Bone marrow (tissue), 2 donors: ENCODE measurements at regions not wholly inside any gene's neighbourhood (a gene's known extent, or its start where the extent isn't known, plus 50 kb on each side); places are given as distances from the start of the nearest gene placed in this dataset.

Source experiments
- DNase-seq, 2 donors: peaks; one replicate each; lab custom pipeline; 2025; lab: John Stamatoyannopoulos, UW

DNA sequence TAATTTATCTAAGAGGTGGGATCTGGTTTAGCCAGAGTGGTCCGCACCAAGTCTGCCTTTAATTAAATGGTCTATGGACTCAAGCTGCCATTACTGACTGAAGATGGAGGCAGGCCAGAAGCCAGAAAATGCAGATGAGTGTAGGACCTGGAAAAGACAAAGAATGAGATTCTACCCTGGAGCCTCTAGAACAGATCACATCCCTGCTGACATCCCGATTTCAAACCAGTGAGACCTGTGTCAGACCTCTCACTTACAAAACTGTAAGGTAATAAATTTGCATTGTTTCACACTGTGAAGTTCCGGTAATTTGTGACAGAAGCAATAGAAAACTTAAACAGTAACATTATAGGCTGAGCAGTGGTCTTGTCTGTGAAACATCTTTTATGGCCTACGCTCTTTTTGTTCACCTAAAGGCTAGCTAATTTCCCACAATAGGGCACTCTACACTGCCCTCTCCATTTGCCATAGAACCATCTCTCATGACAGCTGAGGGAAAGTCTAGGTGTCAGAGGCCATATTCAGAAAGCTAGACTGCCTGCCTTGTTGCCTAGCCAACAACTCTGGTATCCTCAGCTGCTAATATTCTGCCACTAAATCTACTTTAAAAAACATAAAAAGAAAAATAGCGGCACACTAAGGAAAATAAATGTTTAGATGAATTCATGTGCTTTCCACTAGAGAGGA lies 1396.2 kb upstream of the PIK3C3 start:
- DNase-seq: no peak

DNA sequence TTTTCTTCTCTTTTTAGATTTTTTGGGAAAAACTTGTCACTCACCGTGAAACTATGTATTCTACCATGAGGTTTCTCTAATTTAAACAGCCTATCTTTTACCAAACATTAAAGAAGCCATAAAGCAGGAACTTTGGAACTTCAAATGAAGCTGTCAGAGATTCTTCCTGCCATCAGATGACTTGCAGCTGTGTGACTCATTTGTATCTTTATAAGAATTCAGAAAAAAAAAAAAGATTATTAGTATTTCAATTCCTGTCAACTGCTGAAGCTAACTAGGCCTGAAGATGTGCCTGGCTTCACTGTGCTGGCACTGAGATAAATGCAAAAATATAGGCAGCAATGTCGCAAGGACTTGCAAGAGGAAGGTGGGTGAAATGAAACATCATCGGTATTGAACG lies 1399.1 kb upstream of the PIK3C3 start:
- no peak for DNase-seq

DNA sequence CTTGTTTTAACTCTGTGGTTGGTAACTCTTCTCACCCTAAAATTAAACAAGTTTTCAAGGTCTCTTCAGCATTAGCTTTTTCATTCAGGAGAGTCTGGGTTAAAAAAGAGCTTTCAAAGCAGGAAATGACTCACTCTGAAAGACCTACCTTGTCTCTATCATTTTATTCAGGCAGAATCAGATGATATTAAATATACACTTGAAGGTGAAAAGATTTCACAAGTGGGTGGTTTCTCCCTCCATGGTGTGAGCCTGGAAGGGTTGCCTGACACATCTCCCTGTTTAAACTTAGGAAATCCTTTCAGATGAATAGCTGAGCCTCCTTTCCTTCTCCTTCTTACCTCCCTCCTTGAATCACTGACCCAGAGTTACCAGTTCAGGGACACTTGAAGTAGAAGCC lies 1402.0 kb upstream of the PIK3C3 start:
- no peak for DNase-seq

DNA sequence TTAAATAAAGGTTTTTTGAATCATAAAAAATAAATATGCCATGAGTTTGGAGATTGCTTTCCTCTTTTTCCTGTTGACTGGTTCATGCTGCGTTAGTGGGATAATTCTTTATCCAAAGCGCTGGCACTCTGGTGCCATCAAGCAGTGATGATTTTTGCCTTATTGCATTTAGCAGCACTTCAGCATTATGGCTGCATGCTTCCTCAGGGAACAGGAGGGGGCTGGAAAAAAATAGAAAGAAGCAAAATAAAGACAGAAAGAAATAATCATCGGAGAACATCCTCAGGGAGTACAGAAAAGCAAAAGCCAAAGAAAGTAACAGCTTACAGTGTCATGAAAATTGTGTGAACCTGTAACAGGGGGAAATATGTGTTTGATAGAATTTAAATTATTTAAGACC lies 1408.2 kb upstream of the PIK3C3 start:
- DNase-seq: no peak

DNA sequence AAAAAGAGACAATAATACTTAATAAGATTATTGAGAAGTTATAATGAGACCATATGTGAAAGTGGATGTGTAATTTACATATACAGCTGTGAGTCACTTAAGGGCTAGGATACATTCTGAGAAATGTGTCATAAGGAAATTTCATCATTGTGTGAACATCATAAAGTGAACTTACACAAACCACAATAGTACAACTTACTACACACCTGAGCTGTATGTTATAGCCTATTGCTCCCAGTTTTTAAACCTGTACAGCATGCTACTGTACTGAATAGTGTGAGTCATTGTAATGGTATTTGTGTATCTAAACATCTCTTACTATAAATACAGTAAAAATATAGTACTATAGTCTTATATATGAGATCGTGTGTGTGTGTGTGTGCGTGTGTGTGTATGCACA lies 1420.3 kb upstream of the PIK3C3 start:
- DNase-seq: no peak

DNA sequence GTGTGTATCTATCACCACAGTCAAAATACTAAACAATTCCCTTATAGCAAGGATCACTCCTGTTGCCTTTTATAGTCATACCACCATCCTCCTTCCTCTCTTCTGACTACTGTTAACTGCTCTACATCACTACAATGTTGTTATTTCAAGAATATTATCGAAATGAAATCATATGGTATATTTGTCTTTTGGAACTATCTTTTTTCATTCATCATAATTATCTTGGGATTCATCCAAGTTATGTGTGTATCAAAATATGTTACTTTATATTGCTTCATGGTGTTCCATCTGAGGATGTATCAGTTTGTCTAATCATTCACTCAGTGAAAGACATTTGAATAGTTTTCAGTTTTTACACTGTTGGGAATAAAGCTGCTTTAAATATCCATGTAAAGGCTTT lies 1423.0 kb upstream of the PIK3C3 start:
- no peak for DNase-seq

DNA sequence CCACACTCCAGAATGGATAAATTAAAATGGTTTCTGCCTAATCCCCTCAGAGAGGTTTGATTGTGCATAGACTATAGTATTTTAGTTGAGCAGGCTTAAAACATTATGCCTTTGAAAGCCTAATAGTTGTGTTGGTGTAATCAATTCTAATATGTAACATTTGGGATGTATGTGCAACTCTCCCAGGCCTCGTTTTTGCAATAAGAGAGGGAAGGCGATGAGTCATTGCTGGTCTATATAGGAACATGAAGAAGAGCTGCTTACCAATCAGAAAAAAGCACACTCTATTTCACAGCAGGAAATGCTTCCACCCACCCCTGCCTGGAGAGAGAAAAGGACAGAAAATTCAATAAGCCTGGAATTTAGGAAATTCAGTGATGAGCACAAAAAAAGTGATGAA lies 1424.0 kb upstream of the PIK3C3 start:
- no peak for DNase-seq

DNA sequence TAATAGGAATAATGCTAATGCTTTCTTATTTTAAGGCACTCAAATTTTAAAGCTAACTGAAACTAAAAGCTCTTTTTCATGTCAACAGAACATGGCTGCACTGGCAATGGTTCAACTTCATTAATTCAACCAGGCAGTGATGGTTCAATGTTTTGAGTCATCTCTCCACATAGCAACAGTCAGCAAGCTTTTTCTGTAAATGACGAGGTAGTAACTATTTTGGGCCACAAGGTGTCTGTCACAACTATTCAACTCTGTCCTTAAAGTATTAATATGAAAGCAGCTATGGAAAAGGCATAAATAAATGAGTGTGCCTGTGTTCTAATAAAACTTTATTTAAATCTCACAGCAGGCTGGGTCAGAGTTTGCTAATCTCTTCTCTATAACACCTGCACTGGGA lies 1425.6 kb upstream of the PIK3C3 start:
- DNase-seq: no peak

DNA sequence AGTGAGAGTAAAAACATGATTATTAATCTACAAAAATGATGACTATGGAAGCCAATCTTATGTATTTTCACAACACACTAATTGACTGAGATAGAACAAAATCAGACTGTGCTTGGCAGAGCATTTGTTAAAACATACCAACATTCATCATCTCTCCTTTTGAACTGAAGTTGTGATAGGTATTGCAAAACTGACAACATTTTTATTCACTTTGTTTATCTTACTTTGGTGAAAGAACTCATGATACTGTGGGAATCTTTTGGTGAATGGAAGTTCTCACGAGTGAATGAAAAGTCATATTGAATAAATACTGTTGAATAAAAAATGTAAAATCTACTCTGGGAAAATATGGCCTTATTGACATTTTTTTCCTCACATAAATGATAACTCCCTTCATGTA lies 1430.2 kb upstream of the PIK3C3 start:
- DNase-seq: no peak

DNA sequence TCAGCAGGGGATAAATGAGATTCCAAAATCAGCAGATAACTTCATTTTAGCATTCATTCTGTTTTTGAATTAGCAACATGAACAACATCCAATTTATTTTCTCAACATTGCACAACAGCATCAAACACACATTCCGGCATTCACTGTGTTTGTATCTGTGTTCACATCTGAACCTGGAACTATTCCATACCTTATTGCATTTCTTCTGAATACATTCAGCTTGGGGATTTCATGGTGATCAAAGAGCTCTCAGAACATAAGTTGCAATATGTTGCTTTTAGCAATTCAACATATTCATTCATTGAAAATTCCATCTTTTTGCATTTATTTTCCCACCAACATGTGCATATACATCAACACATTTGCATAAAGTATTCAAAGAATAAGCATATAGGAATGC lies 1431.7 kb upstream of the PIK3C3 start:
- no peak for DNase-seq

DNA sequence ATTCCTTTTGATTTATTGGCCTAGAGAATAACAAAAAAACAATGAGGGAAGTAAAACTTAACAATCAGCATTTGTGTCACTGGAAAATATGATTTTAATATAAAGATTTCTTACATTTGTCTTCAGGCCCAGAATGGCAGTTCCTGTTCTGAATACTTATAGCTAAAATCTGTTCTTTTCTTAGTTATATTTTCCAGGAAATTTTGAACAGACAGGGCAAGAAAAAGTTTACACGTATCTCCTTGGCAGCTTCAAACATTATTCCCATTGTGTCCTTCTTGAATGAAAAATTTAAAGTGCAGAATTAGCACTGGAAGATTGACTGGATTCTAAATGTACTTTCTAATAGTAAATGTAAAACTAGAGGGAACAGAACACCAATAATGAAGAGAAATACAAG lies 1454.0 kb upstream of the PIK3C3 start:
- DNase-seq: no peak

DNA sequence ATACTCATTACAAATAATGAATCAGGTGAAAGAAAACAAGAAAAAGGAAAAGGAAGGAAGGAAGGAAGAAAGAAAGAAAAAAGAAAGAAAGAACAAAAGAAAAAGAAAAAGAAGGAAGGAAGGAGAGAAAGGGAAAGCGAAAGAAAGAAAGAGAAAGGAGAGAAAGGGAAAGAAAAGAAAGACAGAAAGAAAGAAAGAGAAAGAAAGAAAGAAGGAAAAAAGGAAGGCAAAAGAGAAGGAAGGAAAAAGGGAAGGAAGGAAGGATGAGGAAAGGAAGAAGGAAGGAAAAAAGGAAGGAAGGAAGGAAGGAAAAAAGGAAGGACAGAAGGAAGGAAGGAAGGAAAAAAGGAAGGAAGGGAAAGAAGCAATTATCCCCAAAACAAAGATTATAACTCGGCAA lies 1460.4 kb upstream of the PIK3C3 start:
- DNase-seq: no peak

DNA sequence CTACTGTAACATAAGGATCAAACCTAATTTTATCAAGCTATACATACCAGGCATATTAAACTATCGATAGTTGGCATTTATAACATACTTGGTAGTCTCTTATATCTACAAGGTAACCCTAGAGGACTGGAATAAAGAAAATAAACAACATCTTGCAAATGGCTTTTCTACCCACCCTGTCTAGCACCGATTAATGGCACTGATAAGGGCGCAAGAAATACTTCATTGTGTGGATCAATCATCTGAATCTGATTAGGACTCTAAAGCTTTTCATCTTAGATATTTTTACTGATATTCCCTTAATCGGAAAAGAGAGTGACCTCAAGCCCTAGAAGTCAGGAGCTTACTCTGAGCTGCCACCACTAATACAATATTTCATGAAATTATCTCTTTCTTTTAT lies 1461.7 kb upstream of the PIK3C3 start:
- DNase-seq: no peak

DNA sequence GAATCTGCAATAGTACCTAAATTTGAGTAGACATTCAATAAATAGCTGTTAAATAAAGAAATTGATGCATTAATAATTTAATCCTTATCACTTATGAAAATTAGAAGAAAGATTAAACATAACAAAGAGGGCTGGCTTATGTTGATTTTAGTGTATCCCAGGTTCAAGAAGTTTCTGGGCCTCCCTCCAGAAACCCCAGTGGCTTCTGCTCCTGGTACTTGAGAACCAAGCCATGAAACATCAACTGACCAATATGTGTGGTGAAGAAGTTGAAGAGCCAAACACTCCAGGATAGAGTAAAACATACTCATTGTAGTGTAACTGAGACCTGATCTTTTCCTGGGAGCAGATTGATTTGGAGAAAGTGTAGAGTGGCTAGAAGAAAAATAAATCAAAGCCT lies 1465.7 kb upstream of the PIK3C3 start:
- no peak for DNase-seq

DNA sequence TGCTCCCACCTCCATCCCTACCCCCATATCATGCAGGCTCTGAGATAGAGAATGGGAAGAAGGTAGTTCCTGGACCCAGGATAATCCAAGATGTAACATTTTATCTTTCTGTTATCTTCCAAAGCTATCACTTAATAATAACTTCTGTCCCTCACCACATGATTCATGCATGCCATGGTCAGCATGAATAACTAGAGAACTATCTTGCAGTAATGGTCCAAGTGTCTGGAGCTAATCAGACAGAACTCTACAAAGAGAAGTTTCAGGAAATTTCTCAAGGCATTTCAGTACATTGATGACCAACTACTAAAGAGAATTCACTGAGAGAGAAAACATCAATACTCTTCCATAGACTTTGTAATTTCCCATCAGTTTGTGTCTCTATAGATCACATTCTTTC lies 1469.7 kb upstream of the PIK3C3 start:
- no peak for DNase-seq

DNA sequence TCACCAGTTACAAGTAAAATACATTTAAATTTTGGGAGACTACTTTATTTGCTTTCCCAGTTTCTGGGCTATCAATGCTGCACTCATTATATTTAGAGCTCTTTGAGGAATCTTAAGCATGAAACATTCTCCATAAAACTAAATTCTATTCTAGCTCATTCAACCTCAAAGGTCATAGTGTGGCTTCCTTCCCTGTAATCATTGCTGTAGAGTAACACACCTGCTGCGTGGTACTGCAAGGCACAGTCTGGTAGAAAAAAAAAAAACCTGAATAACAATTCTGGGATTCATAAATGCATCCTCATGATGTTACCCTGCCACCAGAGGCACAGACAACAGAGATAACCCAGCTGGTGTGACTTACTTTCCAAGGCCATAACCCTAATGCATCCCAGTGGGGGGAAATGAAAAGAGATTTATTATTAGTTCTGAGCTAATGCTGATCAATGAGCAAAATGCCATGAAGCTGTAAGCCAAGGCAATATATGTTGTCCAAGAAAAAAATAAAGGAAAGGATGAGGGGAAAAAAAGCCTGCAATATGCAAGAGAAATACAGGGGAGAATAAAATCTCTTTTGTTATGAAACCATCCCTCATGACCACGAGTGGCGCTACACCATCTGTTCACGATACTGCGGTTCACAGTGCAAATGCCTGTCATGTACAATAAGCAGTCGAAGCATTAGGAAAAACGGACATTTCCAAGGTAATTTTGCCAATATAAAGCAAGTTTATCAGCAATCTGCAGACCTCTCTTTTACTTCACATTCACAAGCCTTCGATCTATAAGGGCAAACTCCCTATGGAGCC lies 1481.6 kb upstream of the PIK3C3 start:
- DNase-seq: no peak

DNA sequence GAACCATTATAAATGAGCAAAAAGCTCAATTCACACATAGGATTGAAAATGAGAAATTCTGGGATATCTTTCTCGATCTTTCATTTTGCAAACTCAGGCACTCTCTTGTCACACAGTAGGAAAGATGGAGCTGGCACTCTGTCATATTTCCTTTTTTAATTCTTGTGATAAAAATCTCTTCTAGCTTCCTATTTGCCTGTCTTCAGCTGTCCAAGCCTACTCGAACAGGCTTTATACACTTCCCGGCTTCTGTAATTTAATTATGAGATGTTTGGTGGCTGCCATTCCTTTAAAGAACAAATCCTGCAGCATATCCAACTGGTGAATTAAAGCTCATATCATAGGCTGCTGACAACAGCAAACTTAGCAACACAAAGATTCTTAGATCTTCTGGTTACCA lies 1484.3 kb upstream of the PIK3C3 start:
- no peak for DNase-seq

DNA sequence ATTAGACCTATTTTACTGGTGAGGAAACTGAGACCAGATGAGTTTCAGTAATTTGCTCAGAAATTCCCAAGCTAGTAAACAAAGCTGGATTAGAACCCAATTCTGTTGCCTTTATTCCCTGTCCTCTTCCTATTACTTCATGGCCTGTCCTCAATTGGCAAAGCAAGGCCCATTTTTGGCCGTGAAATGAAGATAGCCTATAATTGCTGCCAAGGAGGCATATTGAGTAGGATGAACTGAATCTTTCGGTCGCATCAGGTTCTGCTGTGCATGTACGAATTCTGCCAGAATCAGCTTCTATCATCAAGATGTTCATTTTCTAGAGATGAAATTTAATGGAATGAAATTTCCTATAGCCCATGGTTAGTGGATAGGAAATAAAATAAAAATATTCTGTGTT lies 1485.2 kb upstream of the PIK3C3 start:
- DNase-seq: no peak

DNA sequence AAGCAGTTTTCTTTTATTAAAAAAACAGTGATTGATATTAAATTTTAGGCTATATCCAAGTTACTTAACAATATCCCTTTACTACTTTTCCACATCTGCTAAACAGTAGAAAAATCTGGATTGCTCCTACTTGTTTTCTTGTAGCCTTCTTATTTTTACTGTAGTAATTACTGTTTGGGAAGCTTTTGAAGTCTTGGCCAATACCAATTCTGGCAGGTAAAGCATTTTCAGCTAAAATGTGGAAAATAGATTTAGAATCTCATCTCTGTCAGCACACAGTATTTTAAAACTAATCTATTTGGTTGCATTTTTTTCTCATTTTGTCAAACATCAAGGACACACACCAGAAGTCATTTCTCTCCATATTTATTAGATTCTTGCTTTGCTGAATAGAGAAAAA lies 1485.7 kb upstream of the PIK3C3 start:
- DNase-seq: no peak

DNA sequence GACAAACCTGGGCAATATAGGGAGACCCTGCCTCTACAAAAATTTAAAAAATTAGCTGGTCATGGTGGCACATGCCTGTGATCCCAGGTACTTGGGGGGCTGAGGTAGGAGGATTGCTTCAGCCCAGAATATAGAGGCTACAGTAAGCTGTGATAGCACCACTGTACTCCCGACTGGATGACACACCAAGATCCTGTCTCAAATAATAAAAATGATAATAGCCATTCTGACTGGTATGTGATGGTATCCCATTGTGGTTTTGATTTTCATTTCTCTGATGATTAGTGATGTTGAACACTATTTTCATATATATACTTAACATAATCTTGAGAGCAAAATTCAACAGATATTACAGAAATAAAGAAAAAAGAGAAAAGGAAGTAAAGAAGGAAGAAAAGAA lies 1491.0 kb upstream of the PIK3C3 start:
- DNase-seq: no peak

DNA sequence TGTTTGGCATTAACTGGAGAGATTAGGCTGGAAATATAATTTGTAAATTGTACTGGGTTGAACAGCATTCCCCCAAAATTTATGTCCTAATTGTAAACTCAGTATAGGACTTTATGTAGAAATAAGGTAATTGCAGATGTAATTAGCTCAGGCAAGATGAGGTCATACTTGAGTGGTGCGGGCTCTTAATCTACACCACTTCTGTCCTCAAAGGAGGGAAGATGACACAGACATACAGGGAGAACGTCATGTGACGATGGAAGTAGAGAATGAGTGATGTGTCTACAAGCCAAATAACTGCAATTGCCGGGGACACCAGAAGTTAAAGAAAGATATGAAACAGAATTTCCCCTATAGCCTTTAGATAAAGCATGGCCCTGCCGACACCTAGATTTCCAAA lies 1501.1 kb upstream of the PIK3C3 start:
- DNase-seq: no peak

DNA sequence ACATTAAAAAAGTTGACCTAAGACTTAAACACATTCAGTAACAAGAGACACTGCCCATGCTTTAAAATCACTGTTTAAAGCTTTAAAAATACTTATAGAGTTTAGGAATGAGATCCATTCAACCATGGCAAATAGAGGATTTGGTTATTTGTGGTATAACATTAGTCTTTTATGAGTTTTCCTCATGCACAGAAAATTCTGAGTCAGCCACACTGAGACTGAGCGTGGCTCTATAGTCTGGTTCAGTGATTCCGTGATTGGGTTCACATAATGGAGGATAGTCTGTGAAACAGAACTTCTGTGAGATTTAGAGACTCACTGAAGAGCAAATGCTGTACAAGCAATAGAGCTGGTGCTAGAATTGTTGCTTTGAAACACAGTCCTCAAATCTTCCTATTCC lies 1502.4 kb upstream of the PIK3C3 start:
- no peak for DNase-seq

DNA sequence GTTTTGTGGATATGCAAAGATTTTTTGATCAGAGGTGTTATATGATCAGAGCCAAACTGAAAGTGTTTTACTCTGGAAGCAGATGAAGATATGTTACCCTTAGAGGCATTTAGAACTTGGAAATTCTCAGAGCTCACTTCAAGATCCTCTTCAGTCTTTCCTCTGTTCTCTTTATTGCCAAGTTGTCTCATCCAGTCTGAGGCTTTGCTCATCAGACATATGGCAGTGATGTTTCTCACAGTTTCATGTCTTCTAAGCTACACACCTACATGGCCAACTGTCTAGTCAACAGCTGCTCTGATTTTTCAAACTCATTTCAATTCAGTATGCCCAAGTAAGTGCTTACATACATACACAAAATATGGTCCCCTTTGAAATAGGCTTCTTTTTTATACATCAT lies 1504.3 kb upstream of the PIK3C3 start:
- DNase-seq: no peak

DNA sequence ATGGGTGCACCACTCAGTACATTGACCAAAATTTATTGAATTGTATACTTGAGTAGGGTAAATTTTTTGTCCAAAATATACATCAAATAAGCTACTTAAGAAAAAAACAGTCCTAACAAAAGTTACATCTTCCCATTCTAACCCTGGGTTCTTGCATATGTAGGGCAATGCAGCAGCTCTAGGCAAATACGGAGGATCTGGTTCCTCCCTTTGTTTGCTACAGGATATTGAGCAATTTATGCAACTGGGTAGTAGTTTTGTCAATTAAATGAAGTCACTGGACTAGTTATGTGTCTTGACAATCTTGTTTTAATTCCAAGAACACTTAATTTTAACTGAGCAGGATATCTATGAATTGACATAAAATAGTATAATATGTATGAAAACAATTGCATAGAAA lies 1507.2 kb upstream of the PIK3C3 start:
- no peak for DNase-seq
